ENCODE measurements at regions not wholly inside any gene's neighbourhood (a gene's known extent, or its start where the extent isn't known, plus 50 kb on each side); places are given as distances from the start of the nearest gene placed in this dataset.

DNA sequence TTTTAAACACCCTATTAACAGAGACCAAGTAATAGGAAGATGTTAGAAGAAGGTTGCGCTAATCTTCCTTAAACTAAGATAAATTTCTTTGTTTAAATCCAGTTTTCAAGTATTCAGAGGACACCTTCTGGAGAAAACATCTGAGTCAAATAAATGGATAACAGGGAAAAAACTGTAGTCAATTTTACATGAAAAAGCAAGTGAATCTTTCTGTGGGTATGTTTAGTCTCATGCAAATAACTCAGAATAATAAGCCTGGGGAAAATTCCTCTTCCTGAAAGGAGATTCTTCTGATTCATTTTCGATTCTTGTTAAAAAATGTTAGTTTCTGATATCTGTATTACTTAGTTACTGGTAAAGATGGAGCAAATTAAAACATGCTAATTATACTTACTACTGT is 145.5 kb downstream of the CTH start:
- no peak for TF ChIP-seq EP300 (IDR thresholded peaks at IDR 0.05; ENCODE audit: low read depth)
- no peak for TF ChIP-seq POLR2A (IDR thresholded peaks at IDR 0.05)
